HG03139 (cell line): ENCODE measurements at regions not wholly inside any gene's neighbourhood (a gene's known extent, or its start where the extent isn't known, plus 50 kb on each side); places are given as distances from the start of the nearest gene placed in this dataset.

ENCODE experiments used
- ATAC-seq: cut with Tn5 transposase; IDR thresholded peaks from one replicate; pipeline ENCODE4 v1.9.1; 2021; ENCODE audit not compliant: unreplicated experiment

DNA sequence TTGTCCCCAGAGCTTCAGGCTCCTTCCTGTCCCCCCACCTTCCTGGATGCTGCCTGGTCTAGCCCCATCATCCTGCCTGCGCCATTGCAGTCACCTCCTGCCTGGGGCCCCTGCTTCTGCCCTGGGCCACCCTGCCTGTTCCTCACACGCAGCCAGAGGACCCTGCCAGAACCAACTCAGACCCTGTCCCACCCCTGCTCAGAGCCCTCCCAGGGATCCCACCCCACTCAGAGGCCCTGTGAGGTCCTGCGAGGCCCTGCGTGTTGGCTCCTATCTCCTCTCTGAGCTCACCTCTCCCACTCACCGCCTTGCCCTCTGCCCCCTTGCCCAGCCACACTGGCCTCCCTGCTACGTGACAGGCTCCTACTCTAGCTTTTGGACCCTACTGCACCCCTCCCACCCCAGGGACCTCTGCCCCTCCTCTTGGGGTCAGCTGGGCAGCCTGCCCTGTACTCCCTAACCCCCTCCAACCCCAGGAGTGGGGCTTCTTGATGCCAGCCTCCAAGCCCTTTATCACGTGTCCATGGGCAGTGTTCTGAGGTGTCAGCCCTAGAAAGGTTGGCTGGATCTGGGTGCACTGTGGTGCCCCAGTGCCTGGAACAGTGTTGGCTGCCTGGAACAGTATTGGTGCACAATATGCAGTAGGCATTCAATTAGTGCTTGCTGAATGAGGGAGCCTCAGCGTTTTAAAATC, 68.3 kb downstream of the CEBPB start:
- no peak for ATAC-seq

- no peak for ATAC-seq
Measured at GRCh38 chr20:50259705-50260478, 69.3 kb downstream of the CEBPB start.

DNA sequence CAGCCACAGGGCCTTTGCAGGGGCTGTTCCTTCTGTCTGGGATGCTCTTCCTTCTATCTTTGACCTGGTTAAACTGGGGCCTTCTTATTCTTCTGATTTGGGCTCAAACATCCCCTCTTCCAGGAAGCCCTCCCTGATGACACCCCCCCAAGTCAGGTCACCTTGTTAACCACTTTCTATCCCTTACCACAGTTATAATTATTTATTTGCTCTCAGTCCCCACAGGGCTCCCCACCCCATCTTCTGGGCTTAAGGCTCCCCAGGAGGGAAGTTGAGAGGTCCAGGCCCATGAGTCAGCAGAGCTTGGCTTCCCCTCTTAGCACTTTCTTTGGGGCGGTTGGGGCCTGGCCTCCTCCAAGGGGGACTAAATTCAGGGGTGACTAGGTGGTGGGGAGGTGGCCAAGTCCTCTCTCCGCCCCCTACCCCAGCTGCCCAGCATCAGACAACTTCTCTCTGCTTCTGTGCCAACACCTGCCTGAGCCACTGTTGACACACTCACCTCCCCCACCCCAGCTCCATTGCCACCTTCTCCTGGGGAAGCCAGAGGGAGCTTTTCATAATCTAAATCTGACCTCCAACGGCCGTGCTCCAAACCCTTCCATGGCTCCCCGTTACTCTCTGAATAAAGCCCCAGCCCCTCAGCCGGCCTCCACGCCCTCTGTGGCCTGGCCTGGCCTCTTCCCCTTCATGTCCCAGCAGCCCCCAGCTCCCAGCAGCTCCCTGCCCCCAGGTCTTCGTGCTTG, 70.0 kb downstream of the CEBPB start:
- no peak for ATAC-seq

DNA sequence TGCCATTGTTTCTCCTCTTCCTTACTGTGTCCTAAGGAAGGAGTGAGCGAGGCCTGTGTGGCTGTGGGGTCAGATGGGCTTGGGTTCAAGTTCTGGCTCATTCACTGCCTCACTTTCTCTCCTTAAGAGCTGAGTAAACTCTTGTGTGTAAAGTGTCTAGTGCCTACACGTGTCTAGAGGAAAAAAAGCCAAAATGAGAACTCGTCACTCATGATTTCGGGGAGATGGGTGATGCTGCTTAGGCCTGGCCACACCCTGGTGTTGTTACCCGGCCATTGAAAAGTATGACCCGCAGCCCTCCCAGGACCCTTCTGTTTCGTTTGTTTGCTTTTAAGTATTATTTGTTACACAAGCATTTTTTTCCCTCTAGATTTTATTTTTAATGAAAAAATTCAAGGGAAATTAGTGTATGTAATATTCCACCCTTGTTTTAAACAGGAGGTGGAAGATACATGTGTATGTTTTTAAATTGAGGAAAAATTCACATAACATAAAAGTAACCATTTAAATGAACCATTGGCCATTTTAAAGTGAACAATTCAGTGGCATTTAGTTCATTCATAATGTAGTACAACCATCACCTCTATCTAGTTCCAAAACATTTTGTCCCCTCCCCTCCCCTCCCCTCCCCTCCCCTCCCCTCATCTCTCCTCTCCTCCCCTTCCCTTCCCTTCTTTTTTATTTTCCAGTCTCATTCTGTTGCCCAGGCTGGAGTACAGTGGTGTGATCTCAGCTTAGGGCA, 71.0 kb downstream of the CEBPB start:
- ATAC-seq, result no peak

DNA sequence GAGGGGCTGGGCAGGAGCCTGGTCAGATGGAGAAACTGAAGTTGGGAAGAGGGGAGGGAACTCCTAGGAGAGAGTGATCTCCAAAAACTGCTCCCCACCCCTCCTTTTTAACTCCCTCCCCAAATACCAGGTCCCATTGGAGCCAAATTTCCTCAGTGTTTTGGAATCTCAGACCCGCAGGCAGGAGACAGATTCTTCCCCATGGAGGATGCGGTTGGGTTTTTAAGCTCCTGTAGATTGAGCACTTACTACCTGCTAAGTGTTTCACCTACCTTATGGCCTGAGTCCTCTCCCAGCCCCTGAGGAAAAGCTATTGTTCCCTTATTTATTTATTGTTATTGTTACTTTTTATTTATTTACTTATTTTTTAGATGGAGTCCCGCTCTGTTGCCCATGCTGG, 73.2 kb downstream of the CEBPB start:
- no peak for ATAC-seq

DNA sequence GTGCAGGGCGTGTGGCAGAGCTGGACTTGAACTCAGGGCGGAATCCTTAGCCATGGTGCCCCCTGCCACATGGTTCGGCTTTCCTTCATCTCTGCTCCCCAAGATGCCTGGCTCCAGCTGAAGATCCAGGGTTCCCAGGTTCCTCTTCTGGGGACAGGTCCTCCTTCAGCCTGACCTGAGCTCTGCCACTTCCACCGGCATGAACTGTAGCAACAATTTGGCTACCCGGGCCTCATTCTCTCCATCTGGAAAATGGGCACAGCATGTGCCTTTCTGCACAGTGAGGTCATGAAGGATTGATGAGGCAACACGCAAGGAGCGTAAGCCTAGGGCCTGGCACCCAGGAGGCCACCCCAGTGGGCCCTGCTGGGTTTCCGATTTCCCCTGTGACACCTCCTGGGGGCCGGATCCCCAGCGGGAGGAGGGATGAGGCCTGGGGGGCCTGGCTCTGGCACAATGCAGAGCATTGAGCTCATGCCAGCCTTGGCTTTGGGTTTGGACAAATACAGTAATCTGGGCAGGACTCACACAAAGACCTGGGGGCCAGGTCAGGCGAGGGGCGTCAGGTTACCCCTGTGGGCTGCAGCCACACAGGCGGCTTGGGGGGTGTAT, 74.0 kb downstream of the CEBPB start:
- no peak for ATAC-seq

DNA sequence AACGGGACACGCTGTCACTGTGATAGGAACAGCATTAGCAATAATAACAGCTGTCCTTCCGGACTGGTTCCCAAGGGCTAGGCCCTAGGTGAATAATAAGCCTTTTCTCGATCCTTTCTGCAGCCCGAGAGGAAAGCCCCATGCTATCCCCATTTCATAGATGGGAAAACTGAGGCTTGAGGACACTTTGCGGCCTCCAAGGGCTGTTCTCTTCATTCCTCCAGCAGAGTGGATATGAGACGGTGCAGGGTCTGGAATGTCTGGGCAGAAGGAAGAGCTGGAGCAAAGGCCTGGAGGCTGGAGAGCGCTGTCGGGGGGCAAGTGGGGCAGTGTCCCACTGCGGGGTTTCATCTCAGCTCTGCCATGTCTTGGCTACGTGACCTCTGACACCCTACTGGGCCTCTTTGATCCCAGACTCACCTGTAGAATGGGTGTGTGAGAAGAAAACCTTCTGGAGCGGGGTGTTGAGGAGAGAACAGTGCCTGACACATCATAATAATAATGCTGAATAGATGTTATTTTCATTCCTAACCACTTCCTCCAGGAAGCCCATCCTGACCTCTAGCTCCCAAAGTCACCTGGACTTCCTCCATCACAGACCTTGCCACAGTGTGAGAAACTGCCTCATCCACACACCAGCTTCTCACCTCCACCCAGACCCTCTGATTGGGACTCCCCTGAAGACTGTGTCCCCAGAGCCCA, 74.8 kb downstream of the CEBPB start:
- ATAC-seq, result no peak

- no peak for ATAC-seq
Measured at GRCh38 chr20:50266293-50267040, 75.8 kb downstream of the CEBPB start.

GRCh38 chr20:50267041-50267865, 76.6 kb downstream of the CEBPB start:
- ATAC-seq, result no peak

GRCh38 chr20:50267866-50268219, 77.2 kb downstream of the CEBPB start:
- no peak for ATAC-seq

DNA sequence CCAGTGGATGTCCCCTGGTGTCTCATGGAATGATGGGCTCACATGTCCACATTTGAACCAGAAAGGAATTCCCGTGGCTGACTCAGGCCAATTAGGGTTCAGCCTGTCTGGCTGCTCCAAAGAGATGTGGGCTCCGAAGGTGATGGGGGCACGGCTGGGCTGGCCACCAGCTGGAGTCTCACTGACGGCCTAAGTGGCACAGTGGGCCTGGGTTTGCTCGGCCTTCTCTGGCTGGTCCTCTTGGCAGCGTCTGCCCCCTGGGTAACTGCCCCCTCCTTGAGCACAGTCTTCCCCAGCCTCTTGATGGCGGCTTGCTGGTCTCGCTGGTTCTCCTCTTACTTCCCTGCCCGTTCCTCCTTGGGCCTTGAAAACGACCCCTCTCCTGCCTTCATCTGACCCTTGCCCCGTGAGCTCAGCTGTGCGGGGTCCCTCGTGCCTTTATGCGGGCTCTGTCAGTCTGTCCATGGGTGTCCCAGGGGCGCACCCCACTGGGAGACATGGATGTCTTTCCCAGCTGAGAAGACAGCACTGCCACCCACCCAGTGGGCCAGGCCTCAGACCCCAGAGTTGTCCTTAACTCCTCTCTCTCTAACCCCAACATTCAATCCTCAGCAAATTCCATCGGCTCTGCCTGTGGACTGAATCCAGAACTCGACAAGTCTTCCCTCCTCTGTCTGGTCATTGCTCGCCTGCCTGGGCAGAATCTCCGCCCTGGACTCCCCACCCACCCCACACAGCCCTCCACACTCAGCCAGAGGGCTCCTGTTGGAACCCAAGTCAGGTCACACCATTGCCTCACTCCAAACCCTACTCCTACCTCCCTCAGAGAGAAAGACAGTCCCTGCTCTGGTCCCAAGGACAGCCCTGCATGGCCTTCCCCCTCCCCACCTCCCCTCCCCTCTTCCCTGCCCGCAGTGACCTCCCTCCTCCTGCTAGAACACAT, 78.7 kb downstream of the CEBPB start:
- ATAC-seq, result no peak

DNA sequence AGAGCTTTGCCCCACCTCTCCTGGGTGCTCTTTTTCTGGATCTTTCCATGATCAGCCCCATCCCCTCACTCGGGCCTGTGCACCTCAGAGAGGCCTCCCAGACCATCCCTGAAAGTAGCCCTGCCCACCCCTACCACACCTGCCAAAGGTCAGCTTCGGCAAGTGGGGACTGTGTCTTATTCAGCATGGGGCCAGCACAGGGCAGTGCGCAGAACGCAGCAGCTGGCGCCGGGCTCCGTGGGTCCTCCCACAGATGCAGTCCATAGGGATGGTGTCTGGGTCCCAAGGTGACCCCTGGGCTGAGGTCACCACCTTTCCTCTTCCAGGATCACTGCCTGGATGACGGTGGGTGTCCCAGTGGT, 79.4 kb downstream of the CEBPB start:
- ATAC-seq, result no peak

DNA sequence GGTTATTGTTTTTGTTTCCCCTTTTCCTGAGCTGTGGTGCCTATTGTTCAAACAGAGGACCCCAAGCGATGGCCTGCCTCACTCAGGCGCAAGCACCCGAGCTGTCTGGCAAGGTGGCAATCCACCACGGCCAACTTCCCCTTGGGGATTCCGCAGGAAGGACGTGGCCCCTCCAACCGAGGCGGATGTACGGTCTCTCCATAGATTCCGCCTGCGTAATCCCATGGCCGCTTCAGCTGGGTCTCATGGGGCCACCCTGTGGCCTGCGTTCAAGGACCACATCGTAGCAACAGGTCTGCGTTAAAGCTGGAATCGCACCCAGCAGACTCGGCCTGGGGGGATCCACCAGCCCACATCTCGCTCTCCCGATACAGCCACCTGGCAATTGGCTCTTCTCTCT, 79.9 kb downstream of the CEBPB start:
- ATAC-seq, result no peak

DNA sequence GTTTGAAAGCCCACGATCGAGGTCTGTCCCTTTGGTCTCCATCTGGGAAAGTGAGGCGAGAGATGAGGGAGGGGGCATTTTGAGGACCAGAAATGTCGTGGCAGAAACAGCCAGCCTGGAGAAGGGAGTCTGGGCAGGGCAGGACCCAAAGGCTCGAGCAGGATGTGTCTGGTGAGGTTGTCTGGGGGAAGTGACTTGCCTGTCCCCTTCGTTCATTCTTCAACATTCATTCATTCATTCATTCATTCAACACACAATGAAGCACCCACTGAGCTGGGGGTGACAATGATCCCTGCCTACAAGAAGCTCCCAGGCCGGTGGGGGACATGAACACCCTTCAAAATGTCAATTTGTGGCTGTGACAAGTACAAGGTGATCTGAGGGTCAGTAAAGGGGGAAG, 80.5 kb downstream of the CEBPB start:
- ATAC-seq, result no peak

GRCh38 chr20:50271612-50272011, 81.0 kb downstream of the CEBPB start:
- no peak for ATAC-seq

- ATAC-seq, result no peak
Measured at GRCh38 chr20:50272030-50272723, 81.5 kb downstream of the CEBPB start.
